ENCODE measurements at regions not wholly inside any gene's neighbourhood (a gene's known extent, or its start where the extent isn't known, plus 50 kb on each side); places are given as distances from the start of the nearest gene placed in this dataset.
"Not testable (repeated sequence)": the region's sequence is repeated elsewhere in the genome, so short reads cannot be mapped to it uniquely, and the experiment has no call there.

DNA sequence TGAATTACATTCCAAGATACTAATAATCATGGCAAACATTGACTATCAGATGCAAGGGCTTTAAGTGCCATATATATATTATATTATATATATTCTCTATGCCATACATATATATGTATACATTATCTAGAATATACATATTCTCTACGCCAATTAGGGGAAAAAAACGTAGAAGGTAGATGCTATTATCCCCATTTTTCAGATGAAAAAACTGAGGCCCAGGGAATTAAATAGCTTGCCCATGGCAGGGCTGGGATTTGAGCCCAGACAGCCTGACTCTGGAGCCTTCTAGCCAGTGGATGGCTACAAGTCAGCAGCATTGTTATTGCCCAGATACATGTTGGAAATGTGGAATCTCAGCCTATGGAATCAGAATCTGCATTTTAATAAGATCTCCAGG lies 116.0 kb upstream of the BTG1 start:
- DNase-seq (ENCODE audit: low spot score) = no peak

GRCh38 chr12:92261071-92261470 lies 115.4 kb upstream of the BTG1 start:
- DNase-seq (ENCODE audit: low spot score) = no peak

GRCh38 chr12:92259696-92260251 lies 114.1 kb upstream of the BTG1 start:
- no peak for DNase-seq (ENCODE audit: low spot score)

DNA sequence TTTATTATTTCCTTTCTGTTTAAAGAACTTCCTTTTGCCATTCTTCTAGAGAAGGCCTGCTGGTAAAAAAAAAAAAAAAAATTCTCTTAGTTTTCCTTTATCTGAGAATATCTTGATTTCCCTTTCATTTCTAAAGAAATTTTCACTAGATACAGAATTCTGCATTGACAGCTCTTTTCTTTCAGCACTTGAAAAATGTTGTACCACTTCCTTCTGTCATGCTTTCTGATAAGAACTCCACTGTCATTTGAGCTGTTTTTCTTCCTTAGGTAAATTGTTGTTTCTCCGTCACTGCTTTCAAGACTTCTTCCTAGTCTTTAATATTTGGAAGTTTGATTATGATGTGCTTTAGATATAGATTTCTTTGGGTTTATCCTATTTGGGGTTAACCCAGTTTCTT lies 113.6 kb upstream of the BTG1 start:
- no peak for DNase-seq (ENCODE audit: low spot score)

GRCh38 chr12:92257261-92257660 lies 111.6 kb upstream of the BTG1 start:
- no peak for DNase-seq (ENCODE audit: low spot score)

GRCh38 chr12:92255741-92256140 lies 110.1 kb upstream of the BTG1 start:
- DNase-seq (ENCODE audit: low spot score) = no peak

DNA sequence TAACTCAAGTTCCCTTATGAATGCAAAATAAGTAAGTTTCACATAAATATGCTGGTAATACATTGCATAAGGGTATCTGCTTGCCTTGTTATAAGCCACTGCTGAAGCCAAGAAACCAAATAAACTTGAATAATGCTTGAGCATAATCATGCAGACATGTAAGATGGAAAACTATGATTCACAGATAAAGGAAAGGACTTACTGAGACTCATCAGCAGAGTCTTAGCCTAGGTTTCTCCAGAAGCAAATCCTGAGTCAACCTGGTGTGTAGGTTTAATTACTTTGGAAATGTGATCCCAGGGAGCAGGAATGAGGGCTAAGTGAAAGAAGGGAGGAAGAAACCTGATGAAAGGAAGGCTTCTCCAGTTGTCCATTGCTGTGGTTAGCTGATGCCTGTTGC lies 107.7 kb upstream of the BTG1 start:
- no peak for DNase-seq (ENCODE audit: low spot score)

DNA sequence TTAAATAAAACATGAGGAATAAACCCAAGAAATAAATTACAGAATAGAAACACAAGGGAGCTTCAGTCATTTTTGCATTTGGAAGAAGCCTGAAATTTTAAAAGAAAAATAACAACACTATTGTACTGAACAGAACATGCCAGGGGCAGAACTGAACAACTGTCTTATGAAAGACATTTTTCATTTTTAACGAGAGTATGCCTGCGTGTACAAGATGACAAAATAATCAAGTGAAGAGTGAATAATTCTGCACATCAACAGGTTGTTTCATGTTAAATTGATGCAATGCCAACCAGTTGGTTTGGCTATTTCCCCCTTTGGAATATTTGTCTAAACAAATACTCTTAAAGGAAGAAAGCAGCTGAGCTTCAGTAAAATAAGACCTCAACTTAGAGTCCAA lies 103.3 kb upstream of the BTG1 start:
- no peak for DNase-seq (ENCODE audit: low spot score)

DNA sequence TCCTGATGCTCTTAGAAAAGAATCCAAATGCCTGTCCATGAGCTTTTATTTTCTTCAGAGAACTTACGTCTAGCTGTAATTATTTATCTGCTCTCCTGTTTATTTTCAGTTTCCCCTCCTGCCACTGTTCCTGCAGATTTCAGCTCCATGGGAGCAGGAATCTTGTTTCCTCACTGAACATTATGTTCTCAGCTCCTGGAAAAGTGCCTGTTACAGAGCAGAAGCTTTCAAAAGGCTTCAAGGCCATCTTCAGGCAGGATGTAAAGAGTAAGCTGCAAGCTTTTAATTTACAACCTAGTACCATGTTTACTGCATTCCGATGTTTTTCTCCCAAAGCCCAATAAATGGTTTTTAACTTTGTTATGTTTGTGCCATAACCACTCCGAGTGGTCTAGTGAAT lies 98.4 kb upstream of the BTG1 start:
- DNase-seq (ENCODE audit: low spot score) = no peak

- no peak for DNase-seq (ENCODE audit: low spot score)
These were observed 97.3 kb upstream of the BTG1 start for GRCh38 chr12:92242907-92243306.

- no peak for DNase-seq (ENCODE audit: low spot score)
These were observed 92.3 kb upstream of the BTG1 start for GRCh38 chr12:92237762-92238523.

DNA sequence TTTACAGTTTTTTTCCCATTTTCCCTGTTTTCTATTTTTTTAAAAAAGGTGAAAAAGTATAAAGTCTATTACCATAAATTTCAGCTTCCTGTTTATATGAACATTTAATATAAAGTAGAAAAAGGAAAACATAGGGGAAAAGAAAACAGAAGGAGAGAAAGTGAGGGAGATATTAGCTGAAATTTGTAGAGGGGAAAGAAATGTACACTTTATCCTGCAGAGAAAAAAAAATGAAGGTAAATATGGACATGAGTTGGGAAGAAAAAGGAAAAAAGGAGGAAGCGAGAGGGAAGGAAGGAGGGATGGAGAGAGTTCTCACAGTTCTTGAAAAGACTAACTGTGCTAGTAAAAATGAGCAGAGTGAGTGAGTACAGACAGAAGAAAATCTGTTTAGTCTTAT lies 91.6 kb upstream of the BTG1 start:
- no peak for DNase-seq (ENCODE audit: low spot score)

DNA sequence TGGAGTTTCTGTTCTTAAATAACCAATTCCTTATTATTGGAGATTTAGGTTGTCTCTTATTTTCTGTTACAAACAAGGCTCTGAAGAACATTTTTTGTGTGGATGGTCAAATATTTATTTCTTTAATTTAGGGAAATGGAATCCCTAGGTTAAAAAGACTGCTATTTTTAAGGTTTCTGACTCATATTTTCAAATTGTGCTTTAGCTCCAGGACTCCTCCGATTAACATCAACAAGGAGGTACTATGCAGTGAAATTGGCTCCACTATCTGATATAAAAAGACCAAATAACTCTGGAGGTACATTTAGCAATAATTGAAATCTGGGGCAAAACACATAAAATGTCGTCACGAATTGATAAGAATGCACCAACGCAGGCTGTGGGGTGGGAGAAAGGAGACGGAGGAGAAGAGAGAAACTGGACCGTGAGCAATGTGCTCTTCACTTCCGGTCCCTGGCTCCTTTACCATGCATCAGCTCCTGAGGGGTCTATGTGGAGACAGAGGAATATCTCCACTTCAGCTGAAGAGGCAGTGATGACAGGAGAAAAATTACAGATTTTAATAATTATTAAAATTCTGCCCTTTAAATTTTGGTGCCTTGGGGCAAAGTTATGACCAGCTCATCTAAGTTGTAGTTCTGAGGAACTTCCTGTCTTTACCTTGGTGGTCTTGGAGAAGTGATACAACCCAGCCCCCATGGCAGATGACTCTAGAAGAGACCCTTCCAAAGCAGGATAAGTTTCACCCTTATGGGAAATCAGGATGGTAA lies 90.2 kb upstream of the BTG1 start:
- DNase-seq (ENCODE audit: low spot score) = no peak

GRCh38 chr12:92234533-92234932 lies 88.9 kb upstream of the BTG1 start:
- no peak for DNase-seq (ENCODE audit: low spot score)

GRCh38 chr12:92233346-92234015 lies 87.8 kb upstream of the BTG1 start:
- no peak for DNase-seq (ENCODE audit: low spot score)

- DNase-seq (ENCODE audit: low spot score) = not testable (repeated sequence)
These were observed 86.8 kb upstream of the BTG1 start for GRCh38 chr12:92232371-92232932.

DNA sequence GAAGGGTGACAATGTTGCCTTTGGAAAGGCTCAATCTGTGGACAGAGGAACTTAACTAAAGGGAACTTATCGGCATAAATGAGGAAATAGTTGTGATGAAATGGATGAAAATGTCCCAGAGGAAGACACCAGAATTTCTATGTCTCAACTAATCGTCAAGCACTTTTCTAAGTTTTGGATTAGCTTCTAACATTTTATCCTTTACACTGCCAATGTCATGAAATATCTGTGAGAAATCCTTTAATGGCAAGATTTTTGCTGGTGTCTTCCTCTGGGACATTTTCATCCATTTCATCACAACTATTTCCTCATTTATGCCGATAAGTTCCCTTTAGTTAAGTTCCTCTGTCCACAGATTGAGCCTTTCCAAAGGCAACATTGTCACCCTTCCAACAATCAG lies 86.3 kb upstream of the BTG1 start:
- DNase-seq (ENCODE audit: low spot score) = not testable (repeated sequence)

GRCh38 chr12:92231532-92231931 lies 85.9 kb upstream of the BTG1 start:
- DNase-seq (ENCODE audit: low spot score) = not testable (repeated sequence)

- no peak for DNase-seq (ENCODE audit: low spot score)
These were observed 83.7 kb upstream of the BTG1 start for GRCh38 chr12:92229381-92229780.

DNA sequence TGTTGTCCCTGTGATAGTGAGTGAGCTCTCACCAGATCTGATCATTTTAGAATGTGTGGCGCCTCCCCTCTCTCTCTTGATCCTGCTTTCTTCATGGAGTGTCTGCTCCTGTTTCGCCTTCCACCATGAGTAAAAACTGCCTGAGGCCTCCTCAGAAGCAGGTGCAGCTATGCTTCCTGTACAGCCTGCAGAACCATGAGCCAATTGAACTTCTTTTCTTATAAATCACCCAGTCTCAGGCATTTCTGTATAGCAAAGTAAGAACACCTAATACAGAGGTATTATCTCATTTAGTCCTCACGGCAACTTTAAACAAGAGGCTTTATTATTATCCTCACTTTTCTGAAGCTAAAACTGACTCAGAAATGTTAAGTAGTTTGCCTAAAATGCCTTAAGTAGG lies 81.3 kb upstream of the BTG1 start:
- no peak for DNase-seq (ENCODE audit: low spot score)

- DNase-seq (ENCODE audit: low spot score) = no peak
These were observed 80.5 kb upstream of the BTG1 start for GRCh38 chr12:92226071-92226661.

Data from LoVo (cell line).